PC-3 (cell line): ENCODE measurements at regions not wholly inside any gene's neighbourhood (a gene's known extent, or its start where the extent isn't known, plus 50 kb on each side); places are given as distances from the start of the nearest gene placed in this dataset.

Source experiments
- CTCF ChIP-seq: fragments of 300-600 bp; sonication (generic); conservative IDR thresholded peaks from 2 replicates; pipeline ENCODE4 v1.5.1; 2017; ENCODE audit warnings: antibody characterized with exemption, low read depth, mild to moderate bottlenecking, low read length
- EZH2 ChIP-seq: fragments of 300-600 bp; sonication (generic); IDR thresholded peaks from one replicate; pipeline ENCODE4 v1.6.1; 2017; ENCODE audit warnings: antibody characterized with exemption, mild to moderate bottlenecking, low read length; ENCODE audit not compliant: unreplicated experiment
- EZH2phosphoT487 ChIP-seq: fragments of 300-600 bp; sonication (generic); IDR thresholded peaks from 2 replicates; pipeline ENCODE4 v1.6.1; 2018; ENCODE audit warnings: mild to moderate bottlenecking, antibody characterized with exemption, low read length, borderline replicate concordance

GRCh38 chr6:11323666-11324452 is 91.4 kb upstream of the NEDD9 start:
- no peak for TF ChIP-seq CTCF
- no peak for TF ChIP-seq EZH2phosphoT487
- TF ChIP-seq EZH2: no peak
